ENCODE measurements at regions not wholly inside any gene's neighbourhood (a gene's known extent, or its start where the extent isn't known, plus 50 kb on each side); places are given as distances from the start of the nearest gene placed in this dataset.
"Not testable (repeated sequence)": the region's sequence is repeated elsewhere in the genome, so short reads cannot be mapped to it uniquely, and the experiment has no call there.

GRCh38 chr14:22265319-22266141 lies 323.5 kb downstream of the DAD1 start:
- no peak for DNase-seq (ENCODE audit: low read depth)

GRCh38 chr14:22264759-22265158 lies 324.3 kb downstream of the DAD1 start:
- DNase-seq (ENCODE audit: low read depth): no peak

- no peak for DNase-seq (ENCODE audit: low read depth)
Measured at GRCh38 chr14:22263961-22264360, 325.1 kb downstream of the DAD1 start.

GRCh38 chr14:22262881-22263280 lies 326.1 kb downstream of the DAD1 start:
- DNase-seq (ENCODE audit: low read depth): no peak

GRCh38 chr14:22255017-22255950 lies 333.7 kb downstream of the DAD1 start:
- DNase-seq (ENCODE audit: low read depth): no peak

- DNase-seq (ENCODE audit: low read depth): no peak
Measured at GRCh38 chr14:22252686-22253085, 336.3 kb downstream of the DAD1 start.

GRCh38 chr14:22251090-22251489 lies 337.9 kb downstream of the DAD1 start:
- no peak for DNase-seq (ENCODE audit: low read depth)

GRCh38 chr14:22249770-22250169 lies 339.3 kb downstream of the DAD1 start:
- no peak for DNase-seq (ENCODE audit: low read depth)

GRCh38 chr14:22243971-22244581 lies 344.9 kb downstream of the DAD1 start:
- DNase-seq (ENCODE audit: low read depth): no peak

- DNase-seq (ENCODE audit: low read depth): not testable (repeated sequence)
Measured at GRCh38 chr14:22238320-22238719, 350.7 kb downstream of the DAD1 start.

GRCh38 chr14:22233377-22233776 lies 355.6 kb downstream of the DAD1 start:
- DNase-seq (ENCODE audit: low read depth): no peak

- DNase-seq (ENCODE audit: low read depth): no peak
Measured at GRCh38 chr14:22232933-22233332, 356.1 kb downstream of the DAD1 start.

GRCh38 chr14:22232486-22232885 lies 356.5 kb downstream of the DAD1 start:
- no peak for DNase-seq (ENCODE audit: low read depth)

- DNase-seq (ENCODE audit: low read depth): no peak
Measured at GRCh38 chr14:22231018-22231417, 358.0 kb downstream of the DAD1 start.

GRCh38 chr14:22230517-22230916 lies 358.5 kb downstream of the DAD1 start:
- DNase-seq (ENCODE audit: low read depth): no peak

- no peak for DNase-seq (ENCODE audit: low read depth)
Measured at GRCh38 chr14:22227084-22227483, 361.9 kb downstream of the DAD1 start.

GRCh38 chr14:22226381-22226780 lies 362.6 kb downstream of the DAD1 start:
- DNase-seq (ENCODE audit: low read depth): no peak

GRCh38 chr14:22225516-22226140 lies 363.4 kb downstream of the DAD1 start:
- no peak for DNase-seq (ENCODE audit: low read depth)

GRCh38 chr14:22221508-22221907 lies 367.5 kb downstream of the DAD1 start:
- DNase-seq (ENCODE audit: low read depth): peak; percentile 1

- DNase-seq (ENCODE audit: low read depth): no peak
Measured at GRCh38 chr14:22220427-22220826, 368.6 kb downstream of the DAD1 start.

- no peak for DNase-seq (ENCODE audit: low read depth)
Measured at GRCh38 chr14:22218728-22219127, 370.3 kb downstream of the DAD1 start.

All from myocyte (in vitro differentiated cells).